ENCODE measurements at regions not wholly inside any gene's neighbourhood (a gene's known extent, or its start where the extent isn't known, plus 50 kb on each side); places are given as distances from the start of the nearest gene placed in this dataset.

- H3K4me3 Mint-ChIP-seq = no peak overlapping the region
- H3K27ac Mint-ChIP-seq = peak overlapping the region in 1 of 3 experiments; percentile 8
- H3K4me1 Mint-ChIP-seq = peaks cover 6% of the 10 kb centered on the region
- H3K27me3 Mint-ChIP-seq (ENCODE audit: low read depth) = peaks cover 23% of the 10 kb centered on the region
- TF ChIP-seq CTCF (IDR thresholded peaks at IDR 0.05; ENCODE audit: unreplicated experiment in 3 of 3) = no peak
- H3K36me3 Mint-ChIP-seq (ENCODE audit: low read depth) = no peaks in the 10 kb centered on the region
- H3K9me3 Mint-ChIP-seq = peaks cover 11% of the 10 kb centered on the region
Measured at GRCh38 chr9:75532233-75533050, 358.0 kb upstream of the PCSK5 start.

GRCh38 chr9:75539523-75539922 is 350.9 kb upstream of the PCSK5 start:
- no peaks in the 10 kb centered on the region for H3K36me3 Mint-ChIP-seq (ENCODE audit: low read depth)
- peak overlapping the region in 1 of 3 experiments; percentile 0 for H3K27ac Mint-ChIP-seq
- H3K27me3 Mint-ChIP-seq (ENCODE audit: low read depth) = peaks cover 4% of the 10 kb centered on the region
- H3K4me3 Mint-ChIP-seq = no peak overlapping the region
- peaks cover 19% of the 10 kb centered on the region for H3K9me3 Mint-ChIP-seq
- no peak for TF ChIP-seq CTCF (IDR thresholded peaks at IDR 0.05; ENCODE audit: unreplicated experiment in 3 of 3)
- H3K4me1 Mint-ChIP-seq = peaks cover 27% of the 10 kb centered on the region

- Mint-ChIP-seq H3K36me3 (ENCODE audit: low read depth) (no peaks in the 10 kb centered on the region), H3K27ac (no peak overlapping the region), H3K4me1 (peaks cover 27% of the 10 kb centered on the region), H3K9me3 (peaks cover 19% of the 10 kb centered on the region), H3K27me3 (ENCODE audit: low read depth) (peaks cover 4% of the 10 kb centered on the region), H3K4me3 (no peak overlapping the region)
- no peak for TF ChIP-seq CTCF (IDR thresholded peaks at IDR 0.05; ENCODE audit: unreplicated experiment in 3 of 3)
Measured at GRCh38 chr9:75540185-75540584, 350.3 kb upstream of the PCSK5 start.

GRCh38 chr9:75541734-75542133 is 348.7 kb upstream of the PCSK5 start:
- Mint-ChIP-seq H3K36me3 (ENCODE audit: low read depth) (no peaks in the 10 kb centered on the region), H3K4me1 (peaks cover 27% of the 10 kb centered on the region), H3K4me3 (no peak overlapping the region), H3K9me3 (peaks cover 11% of the 10 kb centered on the region), H3K27ac (no peak overlapping the region), H3K27me3 (ENCODE audit: low read depth) (peaks cover 4% of the 10 kb centered on the region)
- no peak for TF ChIP-seq CTCF (IDR thresholded peaks at IDR 0.05; ENCODE audit: unreplicated experiment in 3 of 3)

GRCh38 chr9:75544815-75545214 is 345.7 kb upstream of the PCSK5 start:
- H3K4me3 Mint-ChIP-seq = no peak overlapping the region
- H3K27me3 Mint-ChIP-seq (ENCODE audit: low read depth) = peaks cover 4% of the 10 kb centered on the region
- H3K36me3 Mint-ChIP-seq (ENCODE audit: low read depth) = no peaks in the 10 kb centered on the region
- peak overlapping the region in 1 of 3 experiments; percentile 25 for H3K27ac Mint-ChIP-seq
- no peak for TF ChIP-seq CTCF (IDR thresholded peaks at IDR 0.05; ENCODE audit: unreplicated experiment in 3 of 3)
- peaks cover 20% of the 10 kb centered on the region for H3K4me1 Mint-ChIP-seq
- H3K9me3 Mint-ChIP-seq = no peaks in the 10 kb centered on the region

- Mint-ChIP-seq H3K4me3 (no peak overlapping the region), H3K36me3 (ENCODE audit: low read depth) (no peaks in the 10 kb centered on the region), H3K27ac (no peak overlapping the region), H3K27me3 (ENCODE audit: low read depth) (peaks cover 4% of the 10 kb centered on the region), H3K4me1 (peaks cover 16% of the 10 kb centered on the region), H3K9me3 (no peaks in the 10 kb centered on the region)
- TF ChIP-seq CTCF (IDR thresholded peaks at IDR 0.05; ENCODE audit: unreplicated experiment in 3 of 3) = no peak
Measured at GRCh38 chr9:75545287-75545686, 345.2 kb upstream of the PCSK5 start.

Measured in nephron (organoid).